IPS-20b (cell line): ENCODE measurements at regions not wholly inside any gene's neighbourhood (a gene's known extent, or its start where the extent isn't known, plus 50 kb on each side); places are given as distances from the start of the nearest gene placed in this dataset.
"Not testable (repeated sequence)": the region's sequence is repeated elsewhere in the genome, so short reads cannot be mapped to it uniquely, and the experiment has no call there.

ENCODE experiments used
- H3K27ac ChIP-seq: one replicate; pipeline ENCODE4 v1.5.1; 2013; ENCODE audit warnings: low read length
- H3K27me3 ChIP-seq: 2 replicates; pipeline ENCODE4 v1.6.1; 2013; ENCODE audit warnings: mild to moderate bottlenecking, low read length, inconsistent platforms; ENCODE audit not compliant: insufficient read depth
- H3K36me3 ChIP-seq: 2 replicates; pipeline ENCODE4 v1.6.1; 2013; ENCODE audit warnings: low read depth, mild to moderate bottlenecking, inconsistent platforms, low read length, moderate library complexity; ENCODE audit not compliant: insufficient read depth
- H3K4me1 ChIP-seq: 2 replicates; pipeline ENCODE4 v1.6.1; 2013; ENCODE audit warnings: mild to moderate bottlenecking, control low read depth, inconsistent platforms, low read length, moderate library complexity; ENCODE audit not compliant: insufficient read depth
- H3K4me3 ChIP-seq: 2 replicates; pipeline ENCODE4 v1.5.1; 2013; ENCODE audit warnings: mild to moderate bottlenecking, low read length, inconsistent platforms
- H3K9ac ChIP-seq: 2 replicates; pipeline ENCODE4 v1.6.1; 2013; ENCODE audit warnings: low read depth, mild to moderate bottlenecking, inconsistent platforms, low read length, moderate library complexity
- H3K9me3 ChIP-seq: 2 replicates; pipeline ENCODE4 v1.6.1; 2013; ENCODE audit warnings: mild to moderate bottlenecking, low read depth, low read length, inconsistent platforms; ENCODE audit not compliant: insufficient read depth

DNA sequence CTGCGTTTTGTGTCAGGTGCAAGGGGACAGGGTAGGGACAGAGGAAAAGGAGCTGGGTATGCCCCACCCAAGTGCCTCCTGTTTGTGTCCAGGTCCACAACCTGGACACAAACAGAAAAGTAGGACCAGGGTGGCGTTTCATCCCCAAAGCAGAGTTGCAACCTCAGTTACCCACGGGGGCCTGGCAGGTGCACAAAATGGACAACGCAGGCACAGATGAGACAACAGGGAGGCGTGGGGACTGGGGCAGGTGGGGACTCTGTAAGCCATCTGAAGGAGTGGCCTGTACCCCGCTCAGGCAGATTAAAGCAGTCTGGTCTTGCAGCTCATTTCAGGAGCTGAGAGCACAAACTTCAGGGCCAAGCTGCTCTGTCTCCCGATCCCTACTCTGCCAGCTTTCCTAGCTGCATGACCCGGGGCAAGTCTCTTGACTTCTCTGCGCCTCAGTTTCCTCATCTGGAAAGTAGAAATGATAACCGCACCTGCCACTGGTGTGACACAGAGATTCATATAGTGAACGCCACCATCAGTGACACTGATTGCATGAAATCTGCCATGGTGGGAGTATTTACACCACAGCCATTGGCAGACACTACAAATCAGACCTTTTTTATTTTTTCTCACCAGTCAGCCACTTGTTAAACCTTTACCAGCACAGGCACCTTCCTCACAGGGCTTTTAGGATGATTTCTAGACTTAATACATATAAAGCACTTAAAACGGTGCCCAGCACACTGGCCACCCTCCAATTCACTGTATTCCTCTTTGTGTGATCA, 123.0 kb downstream of the PHETA1 start:
- no peaks in the 10 kb centered on the region for H3K27me3 ChIP-seq
- H3K9me3 ChIP-seq = no peaks in the 10 kb centered on the region; the same call in 1 of the 2 replicates

GRCh38 chr12:111244673-111245072, 124.2 kb downstream of the PHETA1 start:
- no peaks in the 10 kb centered on the region; the same call in 1 of the 2 replicates for H3K9me3 ChIP-seq
- no peak overlapping the region for H3K9ac ChIP-seq
- no peak overlapping the region for H3K27ac ChIP-seq
- H3K4me1 ChIP-seq = no peaks in the 10 kb centered on the region
- H3K36me3 ChIP-seq = no peaks in the 10 kb centered on the region
- H3K4me3 ChIP-seq = no peak overlapping the region
- H3K27me3 ChIP-seq = no peaks in the 10 kb centered on the region

More for the DNA sequence above, 123.0 kb downstream of the PHETA1 start:
- no peak overlapping the region for H3K4me3 ChIP-seq
- no peak overlapping the region for H3K9ac ChIP-seq
- no peaks in the 10 kb centered on the region for H3K4me1 ChIP-seq
- no peak overlapping the region for H3K27ac ChIP-seq
- H3K36me3 ChIP-seq = no peaks in the 10 kb centered on the region

DNA sequence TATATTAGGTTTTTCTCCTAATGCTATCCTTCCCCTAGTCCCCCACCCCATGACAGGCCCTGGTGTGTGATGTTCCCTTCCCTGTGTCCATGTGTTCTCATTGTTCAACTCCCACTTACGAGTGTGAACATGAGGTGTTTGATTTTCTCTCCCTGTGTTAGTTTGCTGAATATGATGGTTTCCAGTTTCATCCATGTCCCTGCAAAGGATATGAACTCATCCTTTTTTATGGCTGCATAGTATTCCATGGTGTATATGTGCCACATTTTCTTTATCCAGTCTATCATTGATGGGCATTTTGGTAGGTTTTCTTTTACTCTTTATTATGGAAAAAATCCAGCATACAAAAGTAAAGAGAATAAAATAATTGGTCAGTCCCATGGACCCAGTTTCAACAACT, 126.1 kb downstream of the PHETA1 start:
- H3K9me3 ChIP-seq = not testable (repeated sequence)

GRCh38 chr12:111242184-111242583, 126.7 kb downstream of the PHETA1 start:
- Histone ChIP-seq H3K27me3 (no peaks in the 10 kb centered on the region), H3K36me3 (no peaks in the 10 kb centered on the region), H3K9ac (no peak overlapping the region), H3K27ac (no peak overlapping the region), H3K4me3 (no peak overlapping the region), H3K9me3 (no peaks in the 10 kb centered on the region; the same call in 1 of the 2 replicates), H3K4me1 (no peaks in the 10 kb centered on the region)

More for the DNA sequence above, 126.1 kb downstream of the PHETA1 start:
- H3K4me1 ChIP-seq, H3K4me3 ChIP-seq, H3K27ac ChIP-seq, H3K27me3 ChIP-seq, H3K36me3 ChIP-seq, H3K9ac ChIP-seq: not testable (repeated sequence)

DNA sequence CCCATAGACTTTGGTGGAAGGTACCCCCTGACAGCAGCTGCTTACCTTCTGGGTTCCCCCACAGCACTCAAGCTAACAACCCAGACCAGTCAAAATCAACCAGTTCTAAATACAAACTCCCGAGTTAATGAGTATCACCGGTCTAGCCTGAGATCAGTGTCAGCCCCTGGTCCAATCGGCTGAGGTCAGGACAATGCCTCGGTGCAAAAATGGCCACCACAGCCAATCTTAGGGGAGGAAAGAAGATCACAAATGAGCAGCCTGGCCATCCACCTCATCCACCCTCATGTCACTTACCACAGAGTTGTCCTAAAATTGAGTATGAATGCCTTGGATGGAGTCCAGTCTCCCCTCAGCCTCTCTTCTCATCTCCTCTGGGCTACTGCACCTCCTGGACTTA, 128.5 kb downstream of the PHETA1 start:
- Histone ChIP-seq H3K36me3 (no peaks in the 10 kb centered on the region), H3K9ac (no peak overlapping the region), H3K9me3 (no peaks in the 10 kb centered on the region; the same call in 1 of the 2 replicates), H3K27ac (no peak overlapping the region), H3K4me1 (no peaks in the 10 kb centered on the region), H3K4me3 (no peak overlapping the region), H3K27me3 (no peaks in the 10 kb centered on the region)

- Histone ChIP-seq H3K9ac (no peak overlapping the region), H3K27ac (no peak overlapping the region), H3K36me3 (no peaks in the 10 kb centered on the region), H3K4me1 (no peaks in the 10 kb centered on the region), H3K27me3 (no peaks in the 10 kb centered on the region), H3K4me3 (no peak overlapping the region), H3K9me3 (no peaks in the 10 kb centered on the region; the same call in 1 of the 2 replicates)
Observed at GRCh38 chr12:111239235-111239634, 129.7 kb downstream of the PHETA1 start.

GRCh38 chr12:111238075-111238734, 130.7 kb downstream of the PHETA1 start:
- Histone ChIP-seq H3K27ac (no peak overlapping the region), H3K9me3 (no peaks in the 10 kb centered on the region), H3K27me3 (no peaks in the 10 kb centered on the region), H3K9ac (no peak overlapping the region), H3K4me1 (no peaks in the 10 kb centered on the region), H3K36me3 (no peaks in the 10 kb centered on the region), H3K4me3 (no peak overlapping the region)

GRCh38 chr12:111234491-111234890, 134.4 kb downstream of the PHETA1 start:
- not testable (repeated sequence) for H3K4me1 ChIP-seq, H3K36me3 ChIP-seq, H3K9me3 ChIP-seq, H3K27me3 ChIP-seq, H3K27ac ChIP-seq, H3K4me3 ChIP-seq, H3K9ac ChIP-seq

- no peaks in the 10 kb centered on the region for H3K36me3 ChIP-seq
- H3K27me3 ChIP-seq = no peaks in the 10 kb centered on the region
- H3K9me3 ChIP-seq = no peaks in the 10 kb centered on the region
- H3K27ac ChIP-seq = no peak overlapping the region
- H3K9ac ChIP-seq = no peak overlapping the region
- no peak overlapping the region for H3K4me3 ChIP-seq
- no peaks in the 10 kb centered on the region for H3K4me1 ChIP-seq
Observed at GRCh38 chr12:111233786-111234185, 135.1 kb downstream of the PHETA1 start.

GRCh38 chr12:111230649-111231048, 138.2 kb downstream of the PHETA1 start:
- no peaks in the 10 kb centered on the region for H3K9me3 ChIP-seq
- no peaks in the 10 kb centered on the region for H3K36me3 ChIP-seq
- no peak overlapping the region for H3K9ac ChIP-seq
- H3K27ac ChIP-seq = no peak overlapping the region
- no peaks in the 10 kb centered on the region for H3K27me3 ChIP-seq
- no peaks in the 10 kb centered on the region for H3K4me1 ChIP-seq
- no peak overlapping the region for H3K4me3 ChIP-seq

DNA sequence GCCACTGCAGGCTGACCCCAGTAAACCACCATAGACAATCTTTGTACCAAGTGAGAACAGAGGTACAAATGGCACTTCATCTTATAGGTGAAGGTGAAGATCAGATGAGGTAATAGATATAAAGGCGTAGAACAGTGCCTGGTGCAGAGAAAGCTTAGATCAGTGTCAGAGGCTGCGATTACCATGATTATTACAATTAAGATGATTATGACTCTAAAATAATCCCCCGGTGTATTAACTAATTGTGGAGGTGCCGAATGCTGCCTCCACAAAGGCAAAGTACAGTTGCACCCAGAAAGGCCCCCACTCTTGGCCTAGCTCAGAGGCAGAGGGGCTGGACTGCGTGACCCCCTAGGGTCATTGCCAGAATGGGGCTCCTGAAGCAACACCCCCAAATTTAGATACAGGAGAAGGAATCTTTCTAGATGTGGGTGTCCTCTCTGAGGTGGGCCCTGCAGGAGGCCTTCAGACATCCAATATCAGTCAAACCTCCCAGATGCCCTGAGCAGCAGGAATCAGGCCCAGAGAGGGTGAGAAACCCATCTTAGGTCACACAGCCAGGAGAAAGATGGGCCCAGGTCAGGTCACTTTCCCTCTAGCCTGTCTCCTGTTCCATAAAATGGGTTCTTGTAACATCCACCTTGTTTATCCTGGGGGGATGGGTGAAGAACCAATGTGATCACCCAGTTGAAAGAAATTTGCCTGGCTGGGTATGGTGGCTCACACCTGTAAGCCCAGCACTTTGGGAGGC, 139.8 kb downstream of the PHETA1 start:
- Histone ChIP-seq H3K27me3 (no peaks in the 10 kb centered on the region), H3K36me3 (no peaks in the 10 kb centered on the region), H3K9ac (no peak overlapping the region), H3K4me1 (no peaks in the 10 kb centered on the region), H3K27ac (no peak overlapping the region), H3K4me3 (no peak overlapping the region), H3K9me3 (no peaks in the 10 kb centered on the region)
